SK-N-SH (cell line): ENCODE measurements at regions not wholly inside any gene's neighbourhood (a gene's known extent, or its start where the extent isn't known, plus 50 kb on each side); places are given as distances from the start of the nearest gene placed in this dataset.

Experiments used
- CTCF ChIA-PET: fragments of 300-600, 350-600 bp; formaldehyde crosslinking; extraction: SDS; loops from one replicate; lab custom pipeline; 2021; lab: Yijun Ruan, JAX
- POLR2A ChIA-PET: fragments of 350-600 bp; sonication (Branson Sonifier 250); formaldehyde crosslinking; extraction: SDS; loops from one replicate; lab custom pipeline; 2020; ENCODE audit warnings: antibody characterized with exemption, inconsistent platforms; lab: Yijun Ruan, JAX
- DNase-seq: peaks from one replicate; pipeline ENCODE4 v3.0.0; 2012
- H2AFZ ChIP-seq: fragments of 200-600 bp; sonication (generic); 2 replicates; pipeline ENCODE4 v1.8.1; 2016; ENCODE audit warnings: antibody characterized with exemption, mild to moderate bottlenecking, low read depth
- H3F3A ChIP-seq: fragments of 200-600 bp; sonication (generic); replicated peaks from 2 replicates; pipeline ENCODE3; 2016; ENCODE audit warnings: antibody characterized with exemption, mild to moderate bottlenecking; ENCODE audit not compliant: insufficient read depth
- H3K27ac ChIP-seq, 2 experiments: fragments of 200-500 bp in 1 of 2; fragments of 200-600 bp in 1 of 2; sonication (Bioruptor generic) in 1 of 2; sonication (generic), shearing (Covaris generic) in 1 of 2; 2 replicates each; pipeline versions ENCODE4 v1.5.1 to v1.6.1; 2014 to 2016; ENCODE audit warnings: low read depth in 2 of 2, inconsistent platforms in 1 of 2, low read length in 1 of 2, mild to moderate bottlenecking in 1 of 2, mixed read lengths in 1 of 2
- H3K27me3 ChIP-seq: fragments of 200-600 bp; sonication (generic), shearing (Covaris generic); 2 replicates; pipeline ENCODE4 v1.6.1; 2016; ENCODE audit warnings: mixed run types; ENCODE audit not compliant: insufficient read depth
- H3K36me3 ChIP-seq, 2 experiments: fragments of 200-500 bp in 1 of 2; fragments of 200-600 bp in 1 of 2; sonication (Bioruptor generic) in 1 of 2; sonication (generic) in 1 of 2; replicated peaks in 1 of 2; 2 replicates each; pipeline versions ENCODE3 to v1.5.1; 2014 to 2016; ENCODE audit warnings: low read length in 1 of 2, mild to moderate bottlenecking in 1 of 2; ENCODE audit not compliant: insufficient read depth in 2 of 2, control insufficient read depth in 1 of 2
- H3K4me1 ChIP-seq, 2 experiments: fragments of 200-500 bp in 1 of 2; fragments of 200-600 bp in 1 of 2; sonication (Bioruptor generic) in 1 of 2; sonication (generic), shearing (Covaris generic) in 1 of 2; 2 replicates each; pipeline versions ENCODE4 v1.5.1 to v1.6.1; 2014 to 2016; ENCODE audit warnings: low read depth in 1 of 2, low read length in 1 of 2, mixed run types in 1 of 2; ENCODE audit not compliant: insufficient read depth in 2 of 2, control insufficient read depth in 1 of 2
- H3K4me2 ChIP-seq: fragments of 200-600 bp; sonication (generic), shearing (Covaris generic); 2 replicates; pipeline ENCODE4 v1.6.1; 2017; ENCODE audit warnings: mixed run types
- H3K4me3 ChIP-seq, 2 experiments: fragments of 200-500 bp in 1 of 2; fragments of 200-600 bp in 1 of 2; sonication (Bioruptor generic) in 1 of 2; sonication (generic), shearing (Covaris generic) in 1 of 2; 2 replicates each; pipeline versions ENCODE4 v1.5.1 to v1.8.1; 2014 to 2016; ENCODE audit warnings: low read depth in 2 of 2, inconsistent platforms in 1 of 2, low read length in 1 of 2, mild to moderate bottlenecking in 1 of 2, mixed read lengths in 1 of 2, moderate library complexity in 1 of 2
- H3K79me2 ChIP-seq: fragments of 200-600 bp; sonication (generic); 2 replicates; pipeline ENCODE4 v1.8.1; 2017; ENCODE audit warnings: mild to moderate bottlenecking; ENCODE audit not compliant: insufficient read depth
- H3K9ac ChIP-seq: fragments of 200-600 bp; sonication (generic); 2 replicates; pipeline ENCODE4 v1.6.1; 2017; ENCODE audit warnings: mixed run types
- H3K9me2 ChIP-seq: fragments of 200-600 bp; sonication (generic); 2 replicates; pipeline ENCODE4 v1.6.1; 2017; ENCODE audit warnings: mixed run types
- H3K9me3 ChIP-seq: fragments of 200-600 bp; sonication (generic); 2 replicates; pipeline ENCODE4 v1.6.1; 2017; ENCODE audit warnings: mixed run types, mild to moderate bottlenecking, moderate library complexity
- H4K20me1 ChIP-seq: fragments of 200-600 bp; sonication (generic); 2 replicates; pipeline ENCODE4 v1.6.1; 2017; ENCODE audit warnings: mild to moderate bottlenecking, mixed run types; ENCODE audit not compliant: insufficient read depth
- CHD2 ChIP-seq: fragments of 150-350 bp; IDR thresholded peaks from 2 replicates; pipeline ENCODE4 v1.6.1; 2018; ENCODE audit warnings: low read length; ENCODE audit not compliant: partially characterized antibody
- ELF1 ChIP-seq: IDR thresholded peaks from 2 replicates; pipeline ENCODE4 v1.4.0; 2012
- EZH2phosphoT487 ChIP-seq: fragments of 200-600 bp; sonication (generic); IDR thresholded peaks from 2 replicates; pipeline ENCODE4 v1.6.1; 2017; ENCODE audit warnings: low read depth, mixed run types, mild to moderate bottlenecking, antibody characterized with exemption, moderate library complexity, borderline replicate concordance
- FOXM1 ChIP-seq: IDR thresholded peaks from 2 replicates; pipeline ENCODE4 v1.4.0; 2012; ENCODE audit warnings: low read depth, mild to moderate bottlenecking
- JUND ChIP-seq: IDR thresholded peaks from 2 replicates; pipeline ENCODE4 v1.4.0; 2012
- NFIC ChIP-seq: IDR thresholded peaks from 2 replicates; pipeline ENCODE4 v1.4.0; 2012; ENCODE audit warnings: borderline replicate concordance
- NRF1 ChIP-seq: IDR thresholded peaks from 2 replicates; pipeline ENCODE4 v1.6.1; 2012; ENCODE audit warnings: low read depth, mild to moderate bottlenecking, low read length
- RAD21 ChIP-seq: IDR thresholded peaks from 2 replicates; pipeline ENCODE4 v1.6.1; 2012; ENCODE audit warnings: mild to moderate bottlenecking, low read length
- RCOR1 ChIP-seq: fragments of 150-350 bp; IDR thresholded peaks from 2 replicates; pipeline ENCODE4 v1.6.1; 2017; ENCODE audit warnings: antibody characterized with exemption, low read length
- SIN3A ChIP-seq: IDR thresholded peaks from 2 replicates; pipeline ENCODE4 v1.6.1; 2012; ENCODE audit warnings: low read depth, mild to moderate bottlenecking, low read length, moderate library complexity, borderline replicate concordance
- TEAD4 ChIP-seq: IDR thresholded peaks from 2 replicates; pipeline ENCODE4 v1.4.0; 2012; ENCODE audit warnings: mild to moderate bottlenecking, borderline replicate concordance; ENCODE audit not compliant: insufficient read depth
- YY1 ChIP-seq: IDR thresholded peaks from 2 replicates; pipeline ENCODE4 v1.4.0; 2012; ENCODE audit warnings: low read depth, mild to moderate bottlenecking
- WGBS: methylation state at CpG from one replicate; pipeline ENCODE4 v1.1.6; 2017; ENCODE audit warnings: low lambda C conversion rate; 5-methylcytosine and 5-hydroxymethylcytosine counted together
- TF ChIP-seq, protein P1 (sequence below): fragments of 150-350 bp; IDR thresholded peaks from 2 replicates; pipeline ENCODE4 v1.6.1; 2016; ENCODE audit warnings: mild to moderate bottlenecking, low read depth, low read length
- TF ChIP-seq, protein P2 (sequence below): IDR thresholded peaks from 2 replicates; pipeline ENCODE4 v1.4.0; 2012; ENCODE audit warnings: low read depth, borderline replicate concordance
- TF ChIP-seq, protein P3 (sequence below): fragments of 200-600 bp; sonication (generic); IDR thresholded peaks from 2 replicates; pipeline ENCODE4 v1.6.1; 2017; ENCODE audit warnings: antibody characterized with exemption, mild to moderate bottlenecking, moderate library complexity
- TF ChIP-seq, protein P4 (sequence below): IDR thresholded peaks from 2 replicates; pipeline ENCODE4 v1.4.0; 2012; ENCODE audit warnings: low read depth, borderline replicate concordance
- TF ChIP-seq, protein P5 (sequence below): fragments of 150-350 bp; IDR thresholded peaks from 2 replicates; pipeline ENCODE4 v1.6.1; 2017; ENCODE audit warnings: antibody characterized with exemption, low read length, low read depth, borderline replicate concordance

DNA sequence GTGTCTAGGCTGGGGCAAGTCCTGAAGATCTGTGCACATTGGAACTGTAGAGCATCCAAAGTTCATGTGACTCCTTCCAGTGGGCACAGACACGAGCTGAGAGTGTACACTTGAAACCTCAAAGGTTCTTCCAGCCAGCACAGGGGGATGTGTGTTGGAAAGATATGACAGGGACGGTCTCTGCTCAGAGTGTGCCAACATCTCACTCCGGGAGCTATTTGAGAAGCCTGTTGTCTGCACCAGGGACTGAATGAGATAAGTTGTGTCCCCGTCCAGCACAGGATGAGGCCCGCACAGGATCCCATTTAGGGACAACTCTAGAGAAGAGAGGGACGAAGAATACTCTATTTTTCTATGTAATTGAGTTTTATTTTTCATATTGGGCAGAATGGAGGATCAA, 136.3 kb downstream of the SNAPC1 start:
- CTCF ChIA-PET, result interaction anchor here (1.0 to 1.3 kb wide), 3 partner anchors 10 to 602 kb away, joined by 3 to 4 read pairs (median 3); no protein-coding TSS in a partner anchor
- no peak overlapping the region for H3K27ac ChIP-seq
- no peak overlapping the region for H3K9ac ChIP-seq
- H3K9me3 ChIP-seq, result no peaks in the 10 kb centered on the region
- no peaks in the 10 kb centered on the region for H3K36me3 ChIP-seq
- TF ChIP-seq, protein P1, sequence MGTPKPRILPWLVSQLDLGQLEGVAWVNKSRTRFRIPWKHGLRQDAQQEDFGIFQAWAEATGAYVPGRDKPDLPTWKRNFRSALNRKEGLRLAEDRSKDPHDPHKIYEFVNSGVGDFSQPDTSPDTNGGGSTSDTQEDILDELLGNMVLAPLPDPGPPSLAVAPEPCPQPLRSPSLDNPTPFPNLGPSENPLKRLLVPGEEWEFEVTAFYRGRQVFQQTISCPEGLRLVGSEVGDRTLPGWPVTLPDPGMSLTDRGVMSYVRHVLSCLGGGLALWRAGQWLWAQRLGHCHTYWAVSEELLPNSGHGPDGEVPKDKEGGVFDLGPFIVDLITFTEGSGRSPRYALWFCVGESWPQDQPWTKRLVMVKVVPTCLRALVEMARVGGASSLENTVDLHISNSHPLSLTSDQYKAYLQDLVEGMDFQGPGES, result no peak
- no peak for TF ChIP-seq RAD21
- no peak for TF ChIP-seq FOXM1
- TF ChIP-seq, protein P2, sequence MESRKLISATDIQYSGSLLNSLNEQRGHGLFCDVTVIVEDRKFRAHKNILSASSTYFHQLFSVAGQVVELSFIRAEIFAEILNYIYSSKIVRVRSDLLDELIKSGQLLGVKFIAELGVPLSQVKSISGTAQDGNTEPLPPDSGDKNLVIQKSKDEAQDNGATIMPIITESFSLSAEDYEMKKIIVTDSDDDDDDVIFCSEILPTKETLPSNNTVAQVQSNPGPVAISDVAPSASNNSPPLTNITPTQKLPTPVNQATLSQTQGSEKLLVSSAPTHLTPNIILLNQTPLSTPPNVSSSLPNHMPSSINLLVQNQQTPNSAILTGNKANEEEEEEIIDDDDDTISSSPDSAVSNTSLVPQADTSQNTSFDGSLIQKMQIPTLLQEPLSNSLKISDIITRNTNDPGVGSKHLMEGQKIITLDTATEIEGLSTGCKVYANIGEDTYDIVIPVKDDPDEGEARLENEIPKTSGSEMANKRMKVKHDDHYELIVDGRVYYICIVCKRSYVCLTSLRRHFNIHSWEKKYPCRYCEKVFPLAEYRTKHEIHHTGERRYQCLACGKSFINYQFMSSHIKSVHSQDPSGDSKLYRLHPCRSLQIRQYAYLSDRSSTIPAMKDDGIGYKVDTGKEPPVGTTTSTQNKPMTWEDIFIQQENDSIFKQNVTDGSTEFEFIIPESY, result no peak
- TF ChIP-seq, protein P3, sequence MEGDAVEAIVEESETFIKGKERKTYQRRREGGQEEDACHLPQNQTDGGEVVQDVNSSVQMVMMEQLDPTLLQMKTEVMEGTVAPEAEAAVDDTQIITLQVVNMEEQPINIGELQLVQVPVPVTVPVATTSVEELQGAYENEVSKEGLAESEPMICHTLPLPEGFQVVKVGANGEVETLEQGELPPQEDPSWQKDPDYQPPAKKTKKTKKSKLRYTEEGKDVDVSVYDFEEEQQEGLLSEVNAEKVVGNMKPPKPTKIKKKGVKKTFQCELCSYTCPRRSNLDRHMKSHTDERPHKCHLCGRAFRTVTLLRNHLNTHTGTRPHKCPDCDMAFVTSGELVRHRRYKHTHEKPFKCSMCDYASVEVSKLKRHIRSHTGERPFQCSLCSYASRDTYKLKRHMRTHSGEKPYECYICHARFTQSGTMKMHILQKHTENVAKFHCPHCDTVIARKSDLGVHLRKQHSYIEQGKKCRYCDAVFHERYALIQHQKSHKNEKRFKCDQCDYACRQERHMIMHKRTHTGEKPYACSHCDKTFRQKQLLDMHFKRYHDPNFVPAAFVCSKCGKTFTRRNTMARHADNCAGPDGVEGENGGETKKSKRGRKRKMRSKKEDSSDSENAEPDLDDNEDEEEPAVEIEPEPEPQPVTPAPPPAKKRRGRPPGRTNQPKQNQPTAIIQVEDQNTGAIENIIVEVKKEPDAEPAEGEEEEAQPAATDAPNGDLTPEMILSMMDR, result no peak
- no peak for TF ChIP-seq NFIC
- TF ChIP-seq CHD2, result no peak
- TF ChIP-seq EZH2phosphoT487, result no peak
- no peak for TF ChIP-seq RCOR1
- no peak for TF ChIP-seq JUND
- H3K4me1 ChIP-seq, result no peaks in the 10 kb centered on the region
- no peaks in the 10 kb centered on the region for H4K20me1 ChIP-seq
- H3K4me2 ChIP-seq, result no peak overlapping the region
- H2AFZ ChIP-seq, result no peak overlapping the region
- no peak overlapping the region for H3K4me3 ChIP-seq
- 23% methylated on average over 6 of the region's 6 CpGs for WGBS
- no peaks in the 10 kb centered on the region for H3K9me2 ChIP-seq
- DNase-seq, result no peak
- POLR2A ChIA-PET, result no interaction called here
- H3K27me3 ChIP-seq, result no peaks in the 10 kb centered on the region; the same call in 1 of the 2 replicates
- no peaks in the 10 kb centered on the region for H3F3A ChIP-seq
- no peaks in the 10 kb centered on the region for H3K79me2 ChIP-seq

DNA sequence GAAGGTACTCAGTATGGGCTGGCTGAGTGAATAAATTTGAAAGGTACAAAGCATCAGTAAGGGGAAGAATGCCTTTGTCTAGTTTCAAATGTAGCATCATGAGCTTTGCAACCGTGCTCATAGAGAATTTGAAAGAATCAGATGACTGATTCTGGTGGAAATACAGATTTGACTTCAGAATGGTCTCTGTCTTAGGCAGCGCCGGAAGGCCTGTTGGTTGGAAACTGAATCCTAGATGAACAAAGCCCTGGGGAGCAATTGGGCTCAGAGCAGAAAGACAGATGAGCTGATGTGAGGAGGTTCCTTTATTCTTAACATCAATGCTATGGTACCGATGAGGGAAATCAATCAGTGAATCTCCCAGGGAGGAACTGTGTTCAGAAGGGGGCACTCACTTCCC, 137.3 kb downstream of the SNAPC1 start:
- no peak overlapping the region for H3K27ac ChIP-seq
- H3K4me2 ChIP-seq, result no peak overlapping the region
- no peaks in the 10 kb centered on the region for H3K9me2 ChIP-seq
- CTCF ChIA-PET, result interaction anchor here (1.1 to 1.5 kb wide), 3 partner anchors 25 to 227 kb away, joined by 4 to 6 read pairs (median 4); no protein-coding TSS in a partner anchor
- H3K9ac ChIP-seq, result no peak overlapping the region
- H3K36me3 ChIP-seq, result no peaks in the 10 kb centered on the region
- H3K79me2 ChIP-seq, result no peaks in the 10 kb centered on the region
- no peaks in the 10 kb centered on the region; the same call in 1 of the 2 replicates for H3K27me3 ChIP-seq
- H3K4me3 ChIP-seq, result no peak overlapping the region
- no peaks in the 10 kb centered on the region for H3F3A ChIP-seq
- H4K20me1 ChIP-seq, result no peaks in the 10 kb centered on the region
- POLR2A ChIA-PET, result no interaction called here
- H2AFZ ChIP-seq, result no peak overlapping the region
- DNase-seq, result no peak
- H3K4me1 ChIP-seq, result no peaks in the 10 kb centered on the region
- 56% methylated on average over 4 of the region's 4 CpGs for WGBS
- no peaks in the 10 kb centered on the region for H3K9me3 ChIP-seq
- TF ChIP-seq TEAD4 (no peak), NFIC (no peak), ELF1 (no peak), NRF1 (no peak), YY1 (no peak), SIN3A (no peak)
- TF ChIP-seq, protein P2, result no peak
- TF ChIP-seq, protein P4, sequence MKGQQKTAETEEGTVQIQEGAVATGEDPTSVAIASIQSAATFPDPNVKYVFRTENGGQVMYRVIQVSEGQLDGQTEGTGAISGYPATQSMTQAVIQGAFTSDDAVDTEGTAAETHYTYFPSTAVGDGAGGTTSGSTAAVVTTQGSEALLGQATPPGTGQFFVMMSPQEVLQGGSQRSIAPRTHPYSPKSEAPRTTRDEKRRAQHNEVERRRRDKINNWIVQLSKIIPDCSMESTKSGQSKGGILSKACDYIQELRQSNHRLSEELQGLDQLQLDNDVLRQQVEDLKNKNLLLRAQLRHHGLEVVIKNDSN, result no peak
- TF ChIP-seq, protein P5, sequence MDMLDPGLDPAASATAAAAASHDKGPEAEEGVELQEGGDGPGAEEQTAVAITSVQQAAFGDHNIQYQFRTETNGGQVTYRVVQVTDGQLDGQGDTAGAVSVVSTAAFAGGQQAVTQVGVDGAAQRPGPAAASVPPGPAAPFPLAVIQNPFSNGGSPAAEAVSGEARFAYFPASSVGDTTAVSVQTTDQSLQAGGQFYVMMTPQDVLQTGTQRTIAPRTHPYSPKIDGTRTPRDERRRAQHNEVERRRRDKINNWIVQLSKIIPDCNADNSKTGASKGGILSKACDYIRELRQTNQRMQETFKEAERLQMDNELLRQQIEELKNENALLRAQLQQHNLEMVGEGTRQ, result no peak
